ENCODE measurements at regions not wholly inside any gene's neighbourhood (a gene's known extent, or its start where the extent isn't known, plus 50 kb on each side); places are given as distances from the start of the nearest gene placed in this dataset.
A peak's percentile ranks its signal among the peaks of the same experiment; 100 is the strongest.

DNA sequence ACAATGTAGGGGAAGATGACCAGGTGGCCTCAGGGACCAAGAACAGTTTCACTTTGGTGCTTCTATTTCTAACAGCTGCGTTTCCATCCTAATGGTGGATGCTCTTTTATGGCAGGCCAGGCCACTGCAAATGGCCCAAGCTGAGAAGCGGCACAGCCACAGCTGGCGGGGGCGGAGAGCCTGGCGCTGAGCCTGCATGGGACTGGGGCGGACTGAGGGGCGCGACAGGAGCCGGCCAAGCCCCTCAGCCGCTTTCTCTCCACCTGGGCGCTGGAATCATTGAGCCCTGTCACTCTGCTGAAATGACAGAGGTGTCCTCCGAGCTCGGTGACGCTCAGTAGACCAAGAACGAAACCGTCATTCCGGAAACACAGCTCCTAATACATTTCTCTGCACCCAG is 317.3 kb upstream of the PDE4D start:
- no peaks in the 10 kb centered on the region for H3K4me1 ChIP-seq
- TF ChIP-seq, protein P1, sequence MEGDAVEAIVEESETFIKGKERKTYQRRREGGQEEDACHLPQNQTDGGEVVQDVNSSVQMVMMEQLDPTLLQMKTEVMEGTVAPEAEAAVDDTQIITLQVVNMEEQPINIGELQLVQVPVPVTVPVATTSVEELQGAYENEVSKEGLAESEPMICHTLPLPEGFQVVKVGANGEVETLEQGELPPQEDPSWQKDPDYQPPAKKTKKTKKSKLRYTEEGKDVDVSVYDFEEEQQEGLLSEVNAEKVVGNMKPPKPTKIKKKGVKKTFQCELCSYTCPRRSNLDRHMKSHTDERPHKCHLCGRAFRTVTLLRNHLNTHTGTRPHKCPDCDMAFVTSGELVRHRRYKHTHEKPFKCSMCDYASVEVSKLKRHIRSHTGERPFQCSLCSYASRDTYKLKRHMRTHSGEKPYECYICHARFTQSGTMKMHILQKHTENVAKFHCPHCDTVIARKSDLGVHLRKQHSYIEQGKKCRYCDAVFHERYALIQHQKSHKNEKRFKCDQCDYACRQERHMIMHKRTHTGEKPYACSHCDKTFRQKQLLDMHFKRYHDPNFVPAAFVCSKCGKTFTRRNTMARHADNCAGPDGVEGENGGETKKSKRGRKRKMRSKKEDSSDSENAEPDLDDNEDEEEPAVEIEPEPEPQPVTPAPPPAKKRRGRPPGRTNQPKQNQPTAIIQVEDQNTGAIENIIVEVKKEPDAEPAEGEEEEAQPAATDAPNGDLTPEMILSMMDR (IDR thresholded peaks at IDR 0.05): no peak
- TF ChIP-seq POLR2A (IDR thresholded peaks at IDR 0.05): no peak
- H3K9me3 ChIP-seq: no peaks in the 10 kb centered on the region
- H3K36me3 ChIP-seq: no peaks in the 10 kb centered on the region
- no peak overlapping the region for H3K27ac ChIP-seq
- 44 to 78% methylated on average over 3 to 7 of the region's 17 CpGs for WGBS, 2 donors
- intact Hi-C loops (cut with DNase I): no loop called here
- DNase-seq: no peak
- H3K4me3 ChIP-seq: no peak overlapping the region
- no peaks in the 10 kb centered on the region for H3K27me3 ChIP-seq

DNA sequence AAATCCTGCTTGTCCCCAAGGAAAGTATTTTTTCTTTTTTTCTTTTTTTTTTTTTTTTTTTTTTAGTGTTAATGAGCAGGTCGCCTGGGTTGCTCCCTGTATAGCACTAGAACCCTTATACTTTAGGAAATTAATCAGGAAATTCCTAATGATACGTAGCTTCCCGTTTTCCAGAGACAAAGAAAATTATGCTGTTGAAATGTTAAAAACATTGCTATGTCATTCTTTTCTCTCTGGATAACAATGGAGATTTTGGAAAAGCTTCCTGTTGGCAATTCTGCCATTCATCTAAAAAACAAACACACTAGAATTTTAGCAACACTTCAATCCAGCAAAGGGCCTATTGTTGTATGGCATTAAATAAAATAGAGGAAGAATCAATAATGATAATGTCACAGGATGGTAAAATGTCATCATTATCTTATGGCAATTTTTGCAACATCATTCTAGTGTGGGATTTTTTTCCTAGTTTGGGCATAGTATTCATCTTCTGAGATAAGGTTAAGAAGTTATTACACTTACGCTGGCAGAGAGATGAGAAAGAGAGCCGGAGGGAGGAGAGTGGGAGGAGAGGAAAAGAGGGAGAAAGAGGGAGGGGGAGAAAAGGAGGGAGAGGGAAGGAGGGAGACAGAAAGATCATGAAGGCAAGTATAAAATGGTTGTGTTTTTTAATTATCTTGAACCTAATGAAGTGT is 315.8 kb upstream of the PDE4D start:
- Histone ChIP-seq H3K4me3 (no peak overlapping the region), H3K4me1 (no peaks in the 10 kb centered on the region), H3K27ac (peak overlapping the region in 2 of 4 donors; percentile 6 to 36), H3K36me3 (no peaks in the 10 kb centered on the region), H3K27me3 (no peaks in the 10 kb centered on the region), H3K9me3 (no peaks in the 10 kb centered on the region)
- WGBS, 2 donors: 45 to 54% methylated on average over 5 of the region's 5 CpGs
- intact Hi-C loops (cut with DNase I): no loop called here
- TF ChIP-seq, protein P1 (IDR thresholded peaks at IDR 0.05): no peak
- TF ChIP-seq POLR2A (IDR thresholded peaks at IDR 0.05): no peak
- DNase-seq: no peak

DNA sequence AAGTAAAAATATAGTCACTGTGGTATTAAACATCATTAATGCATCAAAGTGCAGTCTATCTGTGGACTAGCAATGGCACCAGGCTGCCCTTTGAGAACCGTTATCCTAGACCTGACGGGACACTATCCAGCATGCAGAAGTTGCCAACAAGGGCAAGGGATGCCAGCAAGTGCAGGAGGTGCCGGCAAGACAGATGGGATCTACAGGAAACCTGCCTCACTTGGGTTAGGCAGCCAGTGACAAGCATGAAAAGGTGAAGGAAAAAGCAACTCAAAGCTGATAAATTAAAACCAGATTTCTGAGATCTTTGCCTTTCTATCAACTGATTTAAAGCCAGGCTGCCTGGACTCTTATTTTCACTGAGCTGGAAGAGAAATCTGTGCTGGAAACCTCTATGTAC is 315.2 kb upstream of the PDE4D start:
- Histone ChIP-seq H3K9me3 (no peaks in the 10 kb centered on the region), H3K27ac (peak overlapping the region in 3 of 4 donors; percentile 1 to 36 (median 5)), H3K4me1 (no peaks in the 10 kb centered on the region), H3K4me3 (no peak overlapping the region), H3K36me3 (no peaks in the 10 kb centered on the region), H3K27me3 (no peaks in the 10 kb centered on the region)
- intact Hi-C loops (cut with DNase I): no loop called here
- no peak for TF ChIP-seq POLR2A (IDR thresholded peaks at IDR 0.05)
- TF ChIP-seq, protein P1 (IDR thresholded peaks at IDR 0.05): no peak
- no peak for DNase-seq
- 51 to 72% methylated on average over 3 of the region's 3 CpGs for WGBS, 2 donors

DNA sequence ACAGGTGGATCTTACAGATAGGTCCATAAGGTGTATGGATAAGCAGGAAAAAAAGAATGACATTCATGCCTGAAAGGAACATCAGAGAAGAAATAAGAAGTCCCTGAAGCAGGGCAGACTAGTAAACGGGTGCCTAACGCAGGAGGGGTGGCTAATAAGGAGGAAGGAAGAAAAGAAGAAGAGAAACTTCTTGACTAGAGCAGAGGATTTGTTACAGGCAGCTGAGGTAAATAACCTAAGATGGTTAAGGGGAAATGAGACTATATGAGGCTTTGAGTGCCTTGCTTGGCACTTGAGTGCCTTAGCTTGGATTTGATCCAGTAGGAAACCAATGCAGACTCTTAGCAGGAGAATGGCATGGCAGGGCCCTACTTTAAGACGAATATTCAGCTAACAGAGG is 313.5 kb upstream of the PDE4D start:
- 34 to 51% methylated on average over 3 of the region's 3 CpGs for WGBS, 2 donors
- Histone ChIP-seq H3K4me3 (no peak overlapping the region), H3K4me1 (no peaks in the 10 kb centered on the region), H3K27ac (no peak overlapping the region), H3K9me3 (no peaks in the 10 kb centered on the region), H3K27me3 (no peaks in the 10 kb centered on the region), H3K36me3 (no peaks in the 10 kb centered on the region)
- no peak for DNase-seq
- TF ChIP-seq, protein P1 (IDR thresholded peaks at IDR 0.05): no peak
- TF ChIP-seq POLR2A (IDR thresholded peaks at IDR 0.05): no peak
- intact Hi-C loops (cut with DNase I): no loop called here

DNA sequence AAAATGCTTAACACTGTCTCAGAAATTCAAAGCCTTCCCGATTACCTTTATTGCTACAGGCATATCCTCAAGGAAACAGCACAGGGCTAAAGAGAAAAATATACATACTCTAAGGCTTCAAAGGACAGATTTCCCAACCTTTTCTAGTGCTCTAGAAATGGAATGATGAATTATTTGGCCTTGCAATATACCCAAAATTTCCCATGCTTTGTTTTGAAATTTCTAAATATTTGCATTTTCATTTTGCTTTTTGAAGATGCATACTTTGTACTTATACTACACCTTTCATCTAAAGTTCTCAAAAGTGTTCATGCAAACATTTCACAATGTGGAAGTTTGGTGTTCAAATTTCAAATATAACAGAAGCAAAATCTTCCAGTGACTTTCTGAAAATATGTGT is 312.7 kb upstream of the PDE4D start:
- 54 to 76% methylated on average over 1 of the region's 1 CpG for WGBS, 2 donors
- intact Hi-C loops (cut with DNase I): no loop called here
- H3K27ac ChIP-seq: no peak overlapping the region
- H3K36me3 ChIP-seq: no peaks in the 10 kb centered on the region
- H3K4me3 ChIP-seq: no peak overlapping the region
- no peaks in the 10 kb centered on the region for H3K4me1 ChIP-seq
- H3K9me3 ChIP-seq: no peaks in the 10 kb centered on the region
- no peaks in the 10 kb centered on the region for H3K27me3 ChIP-seq
- DNase-seq: no peak
- TF ChIP-seq, protein P1 (IDR thresholded peaks at IDR 0.05): no peak
- TF ChIP-seq POLR2A (IDR thresholded peaks at IDR 0.05): no peak
